Omental fat pad (tissue), 1 donor: ENCODE measurements at regions not wholly inside any gene's neighbourhood (a gene's known extent, or its start where the extent isn't known, plus 50 kb on each side); places are given as distances from the start of the nearest gene placed in this dataset.
"Not testable (repeated sequence)": the region's sequence is repeated elsewhere in the genome, so short reads cannot be mapped to it uniquely, and the experiment has no call there.

Source experiments
- ATAC-seq: fragments of 150-250 bp; one replicate; pipeline ENCODE4 v1.9.1; 2016; ENCODE audit warnings: mild to moderate bottlenecking, moderate library complexity; ENCODE audit not compliant: low FRiP score
- DNase-seq: peaks from one replicate; pipeline ENCODE4 v3.0.0-alpha.2; 2019; ENCODE audit warnings: low spot score

DNA sequence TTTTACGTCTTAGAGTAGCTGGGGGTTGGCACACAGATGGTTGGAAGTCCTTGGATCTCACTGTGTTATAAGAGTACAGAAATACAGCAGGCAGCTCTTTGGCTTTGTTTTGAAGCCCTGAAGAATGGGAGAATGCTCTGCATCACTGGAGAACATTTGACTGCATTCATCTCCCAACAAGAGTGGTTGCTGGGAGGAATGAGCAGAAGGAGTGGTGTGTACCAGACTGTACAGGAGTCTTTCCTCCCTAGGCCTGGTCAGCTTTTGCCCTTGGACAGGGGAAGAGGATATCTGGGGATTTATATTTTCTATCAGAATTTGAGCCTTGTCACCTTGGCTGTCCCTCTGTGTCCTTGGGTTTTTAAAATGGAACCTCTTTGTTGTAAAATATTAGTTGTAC lies 70.5 kb upstream of the FAM72C start:
- not testable (repeated sequence) for ATAC-seq, DNase-seq

DNA sequence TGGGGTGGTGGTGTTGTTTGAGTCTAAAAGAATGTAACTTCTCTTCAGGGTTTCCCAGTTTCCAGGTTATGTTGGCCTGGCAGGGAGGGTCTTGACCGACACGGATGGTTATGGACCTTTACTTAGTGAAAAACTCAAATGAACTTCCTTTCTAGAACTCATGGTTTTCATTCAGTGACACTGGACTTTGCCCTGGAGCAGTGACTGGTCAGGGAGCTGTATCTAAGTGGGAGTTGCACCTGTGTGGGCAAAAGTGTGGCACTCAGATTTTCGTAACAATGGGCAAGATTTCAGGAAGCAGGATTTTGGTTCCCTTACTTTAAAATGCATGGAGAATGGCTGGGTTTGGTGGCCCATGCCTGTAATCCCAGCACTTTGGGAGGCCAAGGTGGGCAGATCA lies 68.5 kb upstream of the FAM72C start:
- DNase-seq, ATAC-seq: not testable (repeated sequence)

- not testable (repeated sequence) for DNase-seq, ATAC-seq
Observed at GRCh38 chr1:144034045-144034444, 62.3 kb upstream of the FAM72C start.

GRCh38 chr1:144031550-144031949 lies 59.8 kb upstream of the FAM72C start:
- DNase-seq = not testable (repeated sequence)
- ATAC-seq = peak; percentile 64

- ATAC-seq, DNase-seq: not testable (repeated sequence)
Observed at GRCh38 chr1:144026022-144026421, 54.2 kb upstream of the FAM72C start.

- ATAC-seq, DNase-seq: not testable (repeated sequence)
Observed at GRCh38 chr1:144021690-144022384, 50.1 kb upstream of the FAM72C start.
